ENCODE measurements at regions not wholly inside any gene's neighbourhood (a gene's known extent, or its start where the extent isn't known, plus 50 kb on each side); places are given as distances from the start of the nearest gene placed in this dataset.

- TF ChIP-seq EZH2 (IDR thresholded peaks at IDR 0.05; ENCODE audit: insufficient read depth, poor library complexity, severe bottlenecking) (no peak), EZH2phosphoT487 (IDR thresholded peaks at IDR 0.05; ENCODE audit: insufficient read depth, low read depth) (no peak)
Observed at GRCh38 chr18:44286049-44286448, 394.6 kb upstream of the SETBP1 start.
